WTC11 (cell line): ENCODE measurements at regions not wholly inside any gene's neighbourhood (a gene's known extent, or its start where the extent isn't known, plus 50 kb on each side); places are given as distances from the start of the nearest gene placed in this dataset.

Experiments used
- ATAC-seq: fragments of 200-7000 bp; cut with Tn5 transposase; 2 replicates; pipeline ENCODE4 v1.10.0; 2021; ENCODE audit warnings: mild to moderate bottlenecking, moderate library complexity
- CTCF ChIA-PET: fragments of 300-600 bp; sonication (Branson Sonifier 250); formaldehyde crosslinking; loops from one replicate; lab custom pipeline; 2021; ENCODE audit warnings: antibody characterized with exemption; lab: Charles Lee
- POLR2A ChIA-PET: fragments of 350-600 bp; sonication (Branson Sonifier 250); formaldehyde crosslinking; loops from one replicate; lab custom pipeline; 2021; ENCODE audit warnings: antibody characterized with exemption; lab: Charles Lee
- DNase-seq: peaks from one replicate; pipeline ENCODE4 v3.0.0; 2021; ENCODE audit warnings: low spot score
- H3K27ac Mint-ChIP-seq: 2 replicates; pipeline ENCODE4 v1.8.0; 2021; ENCODE audit warnings: mixed read lengths
- H3K27me3 Mint-ChIP-seq: 2 replicates; pipeline ENCODE4 v1.8.0; 2021; ENCODE audit warnings: low read depth, mild to moderate bottlenecking, moderate library complexity, mixed read lengths
- H3K36me3 Mint-ChIP-seq: 2 replicates; pipeline ENCODE4 v1.8.0; 2021; ENCODE audit warnings: mixed read lengths
- H3K4me1 Mint-ChIP-seq: 2 replicates; pipeline ENCODE4 v1.8.0; 2022; ENCODE audit warnings: mixed read lengths
- H3K4me3 Mint-ChIP-seq: 2 replicates; pipeline ENCODE4 v1.8.0; 2021; ENCODE audit warnings: mild to moderate bottlenecking, moderate library complexity, mixed read lengths
- H3K9me3 Mint-ChIP-seq: 2 replicates; pipeline ENCODE4 v1.8.0; 2021; ENCODE audit warnings: mixed read lengths
- AFF4 ChIP-seq: sonication (generic); formaldehyde crosslinking; IDR thresholded peaks from 2 replicates; pipeline ENCODE4 v1.8.1; 2023; ENCODE audit warnings: mild to moderate bottlenecking, missing genetic modification reagents, borderline replicate concordance
- CREM ChIP-seq: sonication (generic); formaldehyde crosslinking; IDR thresholded peaks from 2 replicates; pipeline ENCODE4 v1.8.1; 2022; ENCODE audit warnings: mild to moderate bottlenecking, missing genetic modification reagents, moderate library complexity
- CTCF ChIP-seq: fragments of 200-600 bp; IDR thresholded peaks from 2 replicates; pipeline ENCODE4 v1.8.0; 2022; ENCODE audit warnings: antibody characterized with exemption
- ELF4 ChIP-seq: sonication (generic); formaldehyde crosslinking; IDR thresholded peaks from 2 replicates; pipeline ENCODE4 v1.8.1; 2022; ENCODE audit warnings: low read depth, mild to moderate bottlenecking, moderate library complexity, missing genetic modification reagents
- FOXP4 ChIP-seq: sonication (generic); formaldehyde crosslinking; IDR thresholded peaks from 2 replicates; pipeline ENCODE4 v1.8.0; 2022; ENCODE audit warnings: mild to moderate bottlenecking, missing genetic modification reagents
- HMGXB4 ChIP-seq: sonication (generic); formaldehyde crosslinking; IDR thresholded peaks from 2 replicates; pipeline ENCODE4 v1.8.1; 2023; ENCODE audit warnings: mild to moderate bottlenecking, moderate library complexity, missing genetic modification reagents
- IRF1 ChIP-seq: sonication (generic); formaldehyde crosslinking; IDR thresholded peaks from 2 replicates; pipeline ENCODE4 v1.8.0; 2023; ENCODE audit warnings: missing genetic modification reagents
- NR3C1 ChIP-seq: sonication (generic); formaldehyde crosslinking; conservative IDR thresholded peaks from 2 replicates; pipeline ENCODE4 v1.8.1; 2023; ENCODE audit warnings: low read depth, mild to moderate bottlenecking, missing genetic modification reagents
- RELA ChIP-seq: sonication (generic); formaldehyde crosslinking; IDR thresholded peaks from 2 replicates; pipeline ENCODE4 v1.8.1; 2022; ENCODE audit warnings: missing genetic modification reagents, mild to moderate bottlenecking, borderline replicate concordance
- RORB ChIP-seq: fragments of 250-450 bp; sonication (Bioruptor Pico); IDR thresholded peaks from 2 replicates; pipeline ENCODE4 v1.9.0; 2021; ENCODE audit warnings: mild to moderate bottlenecking
- SMAD4 ChIP-seq: sonication (generic); formaldehyde crosslinking; IDR thresholded peaks from 2 replicates; pipeline ENCODE4 v1.8.0; 2022; ENCODE audit warnings: mild to moderate bottlenecking, missing genetic modification reagents
- SOX15 ChIP-seq: fragments of 250-450 bp; sonication (Bioruptor Pico); IDR thresholded peaks from 2 replicates; pipeline ENCODE4 v1.9.0; 2021; ENCODE audit warnings: mild to moderate bottlenecking
- SP1 ChIP-seq: sonication (generic); formaldehyde crosslinking; conservative IDR thresholded peaks from 2 replicates; pipeline ENCODE4 v1.8.1; 2022; ENCODE audit warnings: missing genetic modification reagents
- TCF7 ChIP-seq: sonication (generic); formaldehyde crosslinking; IDR thresholded peaks from 2 replicates; pipeline ENCODE4 v1.8.0; 2022; ENCODE audit warnings: mild to moderate bottlenecking, low read depth, missing genetic modification reagents, moderate library complexity
- TEAD4 ChIP-seq: sonication (generic); formaldehyde crosslinking; IDR thresholded peaks from 2 replicates; pipeline ENCODE4 v1.8.0; 2022; ENCODE audit warnings: mild to moderate bottlenecking, missing genetic modification reagents
- USF1 ChIP-seq: sonication (generic); formaldehyde crosslinking; IDR thresholded peaks from 2 replicates; pipeline ENCODE4 v1.8.0; 2022; ENCODE audit warnings: mild to moderate bottlenecking, missing genetic modification reagents
- ZNF121 ChIP-seq: sonication (generic); formaldehyde crosslinking; IDR thresholded peaks from 2 replicates; pipeline ENCODE4 v1.8.0; 2023; ENCODE audit warnings: missing genetic modification reagents
- ZNF423 ChIP-seq: fragments of 250-450 bp; sonication (Bioruptor Pico); IDR thresholded peaks from 2 replicates; pipeline ENCODE4 v2.1.2; 2022; ENCODE audit warnings: mild to moderate bottlenecking, moderate library complexity

GRCh38 chr15:70469182-70469581 lies 294.2 kb downstream of the UACA start:
- POLR2A ChIA-PET = no interaction called here

GRCh38 chr15:70466895-70467529 lies 296.3 kb downstream of the UACA start:
- peak; percentile 54 for DNase-seq
- H3K4me3 Mint-ChIP-seq = no peak overlapping the region
- ChIA-PET CTCF (interaction anchor here (0.7 to 2.6 kb wide), 36 partner anchors 8 to 989 kb away, joined by 3 to 15 read pairs (median 4); no protein-coding TSS in a partner anchor), POLR2A (no interaction called here)
- no peaks in the 10 kb centered on the region for H3K27me3 Mint-ChIP-seq
- TF ChIP-seq CTCF (peak; percentile 29; the same call in 1 of the 2 replicates), ZNF121 (no peak)
- H3K4me1 Mint-ChIP-seq = 0 out of 2 replicates have a peak, but pooled peaks cover 2% of the 10 kb centered on the region
- peaks cover 2% of the 10 kb centered on the region; the same call in 1 of the 2 replicates for H3K9me3 Mint-ChIP-seq
- no peaks in the 10 kb centered on the region for H3K36me3 Mint-ChIP-seq
- peak; percentile 92 for ATAC-seq
- H3K27ac Mint-ChIP-seq = no peak overlapping the region

More at GRCh38 chr15:70469182-70469581, 294.2 kb downstream of the UACA start:
- Mint-ChIP-seq H3K9me3 (peaks cover 3% of the 10 kb centered on the region; the same call in 1 of the 2 replicates), H3K36me3 (no peaks in the 10 kb centered on the region), H3K4me3 (no peak overlapping the region), H3K27ac (no peak overlapping the region), H3K4me1 (0 out of 2 replicates have a peak, but pooled peaks cover 2% of the 10 kb centered on the region), H3K27me3 (no peaks in the 10 kb centered on the region)
- ATAC-seq = no peak
- TF ChIP-seq ZNF423 (CRISPR knock-in tag) (no peak), NR3C1 (no peak), IRF1 (CRISPR knock-in tag) (no peak), RELA (CRISPR knock-in tag) (no peak)
- no peak for DNase-seq
- CTCF ChIA-PET = interaction anchor here (1.2 to 2.6 kb wide), 3 partner anchors 9 to 100 kb away, joined by 3 to 15 read pairs (median 7); no protein-coding TSS in a partner anchor

- Mint-ChIP-seq H3K4me3 (no peak overlapping the region), H3K27ac (no peak overlapping the region), H3K9me3 (no peaks in the 10 kb centered on the region), H3K36me3 (no peaks in the 10 kb centered on the region), H3K27me3 (no peaks in the 10 kb centered on the region), H3K4me1 (0 out of 2 replicates have a peak, but pooled peaks cover 2% of the 10 kb centered on the region)
- POLR2A ChIA-PET = no interaction called here
- ATAC-seq = no peak
- no peak for DNase-seq
- CTCF ChIA-PET = interaction anchor here (0.7 to 2.6 kb wide), 28 partner anchors 9 to 988 kb away, joined by 3 to 15 read pairs (median 4); no protein-coding TSS in a partner anchor
- TF ChIP-seq IRF1 (CRISPR knock-in tag) = no peak
- no peak for TF ChIP-seq USF1 (CRISPR knock-in tag)
- TF ChIP-seq ELF4 (CRISPR knock-in tag) = no peak
- no peak for TF ChIP-seq FOXP4 (CRISPR knock-in tag)
- no peak for TF ChIP-seq CREM (CRISPR knock-in tag)
- no peak for TF ChIP-seq SP1 (CRISPR knock-in tag)
- TF ChIP-seq AFF4 (CRISPR knock-in tag) = no peak
- TF ChIP-seq HMGXB4 (CRISPR knock-in tag) = no peak
- no peak for TF ChIP-seq TCF7
- no peak for TF ChIP-seq SMAD4 (CRISPR knock-in tag)
- TF ChIP-seq RORB (CRISPR knock-in tag) = no peak
- no peak for TF ChIP-seq TEAD4
- TF ChIP-seq SOX15 (CRISPR knock-in tag) = no peak
Measured at GRCh38 chr15:70466305-70466704, 297.1 kb downstream of the UACA start.
